Heart right ventricle (tissue), 16 donors: ENCODE measurements at regions not wholly inside any gene's neighbourhood (a gene's known extent, or its start where the extent isn't known, plus 50 kb on each side); places are given as distances from the start of the nearest gene placed in this dataset.
"Not testable (repeated sequence)": the region's sequence is repeated elsewhere in the genome, so short reads cannot be mapped to it uniquely, and the experiment has no call there.

ENCODE experiments used
- ATAC-seq, 8 donors: fragments of 200-7000 bp; cut with Tn5 transposase; one replicate each; pipeline ENCODE4 v1.9.1; 2020; ENCODE audit warnings: mild to moderate bottlenecking in 8 of 8, moderate library complexity in 8 of 8, moderate number of reproducible peaks in 1 of 8
- DNase-seq, 2 donors: peaks; one replicate each; pipeline ENCODE4 v3.0.0-alpha.2; 2020
- H3K27ac ChIP-seq, 10 donors: fragments of 200-600 bp; sonication (generic) in 2 of 10; one replicate each; pipeline versions ENCODE4 v1.5.0 to v1.8.0; 2020 to 2022; ENCODE audit warnings: mild to moderate bottlenecking in 3 of 10
- H3K27me3 ChIP-seq, 7 donors: fragments of 200-600 bp; one replicate each; pipeline ENCODE4 v1.8.0; 2021 to 2022; ENCODE audit warnings: mild to moderate bottlenecking in 2 of 7
- H3K36me3 ChIP-seq, 9 donors: fragments of 200-600 bp; sonication (generic) in 1 of 9; one replicate each; pipeline versions ENCODE4 v1.5.0 to v1.8.0; 2020 to 2022; ENCODE audit warnings: mild to moderate bottlenecking in 2 of 9
- H3K4me1 ChIP-seq, 9 donors: fragments of 200-600 bp; sonication (generic) in 1 of 9; one replicate each; pipeline versions ENCODE4 v1.5.0 to v1.8.0; 2020 to 2022; ENCODE audit warnings: mild to moderate bottlenecking in 4 of 9
- H3K4me3 ChIP-seq, 10 donors: fragments of 200-600 bp; sonication (generic) in 2 of 10; one replicate each; pipeline versions ENCODE4 v1.5.0 to v1.8.0; 2020 to 2022; ENCODE audit warnings: mild to moderate bottlenecking in 7 of 10, moderate library complexity in 2 of 10
- H3K9me3 ChIP-seq, 11 donors: fragments of 200-600 bp in 10 of 11; sonication (generic) in 2 of 11; one replicate each; pipeline versions ENCODE4 v1.5.0 to v1.8.0; 2013 to 2022; ENCODE audit warnings: mild to moderate bottlenecking in 2 of 11, control low read depth in 1 of 11, moderate library complexity in 1 of 11
- CTCF ChIP-seq, 9 donors: fragments of 200-600 bp; sonication (generic) in 2 of 9; IDR thresholded peaks; one replicate each; pipeline versions ENCODE4 v1.5.0 to v1.8.0; 2021 to 2022; ENCODE audit warnings: antibody characterized with exemption in 9 of 9, mild to moderate bottlenecking in 5 of 9, moderate library complexity in 1 of 9
- WGBS, 2 donors: extraction: QIAGEN DNeasy Blood & Tissue Kit; methylation state at CpG; one replicate each; pipeline ENCODE4 v1.1.7; 2013; ENCODE audit warnings: inconsistent platforms in 1 of 2; 5-methylcytosine and 5-hydroxymethylcytosine counted together
- intact Hi-C, 10 donors: fragments of 100-400 bp; cut with DNase I; formaldehyde crosslinking; loops; one replicate each; pipeline versions ENCODE4 v1.11.1 to v1.14.2; 2022
- donor health status: Arrhythmogenic right ventricular cardiomyopathy.
- donor health status: ischemic (EF 13 %, LVEDD 7.1; RV severe dilation, severe dysfunction).
- donor health status: healthy with polysubstance abuse.
- donor health status: DM: no; HTN: yes; CAD: no.
- donor health status: DM: no; HTN: no; CAD: no.
- donor health status: ischemic (EF 25% LVEDD 6.9; RV normal size, moderate dysfunction).
- donor health status: ischemic (EF 25% LVEDD 5.7; RV mildly dilated, moderate dysfunction).
- donor health status: healthy.
- donor health status: DM: yes; HTN: yes; CAD: no.
- donor health status: Ischemic cardiomyopathy.
- donor health status: ischemic (EF 35%, LVEDD 5.7; RV mildly dilated, moderate dysfunction).
- donor health status: nonischemic (EF 11% LVEDD 7.7; RV severe dilation, severe dysfunction).
- donor health status: DM: yes; HTN: yes; CAD: no.
- donor health status: PGD.
- donor health status: ischemic (EF 29% LVEDD 5.4; RV normal size, mild dysfunction).
- donor health status: nonischemic (EF 23%, LVEDD 6.1; RV moderate dilation, normal function).

- no peak overlapping the region for H3K4me3 ChIP-seq
- TF ChIP-seq CTCF (IDR thresholded peaks at IDR 0.05) = no peak
- no peak overlapping the region for H3K27ac ChIP-seq
- DNase-seq = no peak
- 79 to 84% methylated on average over 2 of the region's 2 CpGs for WGBS, 2 donors
- no peaks in the 10 kb centered on the region for H3K27me3 ChIP-seq
- no peak for ATAC-seq
- no peaks in the 10 kb centered on the region for H3K9me3 ChIP-seq
- intact Hi-C loops = no loop called here
- H3K4me1 ChIP-seq = peaks cover 0 to 17% (median 0%) of the 10 kb centered on the region in 9 donors
- no peaks in the 10 kb centered on the region for H3K36me3 ChIP-seq
Observed at GRCh38 chr2:150063432-150063889, 424.0 kb downstream of the RND3 start.

- ATAC-seq (peak in 4 of 8 donors; percentile 38 to 64 (median 54)), DNase-seq (peak in 1 of 2 donors; percentile 15)
- H3K4me3 ChIP-seq = no peak overlapping the region
- WGBS, 2 donors = 38 to 49% methylated on average over 3 of the region's 3 CpGs
- H3K36me3 ChIP-seq = no peaks in the 10 kb centered on the region
- H3K9me3 ChIP-seq = no peaks in the 10 kb centered on the region
- TF ChIP-seq CTCF (IDR thresholded peaks at IDR 0.05) = no peak
- H3K27me3 ChIP-seq = no peaks in the 10 kb centered on the region
- H3K4me1 ChIP-seq = peaks cover 0 to 17% (median 0%) of the 10 kb centered on the region in 9 donors
- intact Hi-C loops = no loop called here
- H3K27ac ChIP-seq = peak overlapping the region in 1 of 10 donors; percentile 17
Observed at GRCh38 chr2:150062416-150062815, 425.1 kb downstream of the RND3 start.

- H3K4me1 ChIP-seq = peaks cover 0 to 17% (median 0%) of the 10 kb centered on the region in 9 donors
- H3K27ac ChIP-seq = no peak overlapping the region
- ATAC-seq (no peak), DNase-seq (no peak)
- no peaks in the 10 kb centered on the region for H3K27me3 ChIP-seq
- WGBS, 2 donors = 42 to 49% methylated on average over 1 of the region's 1 CpG
- H3K4me3 ChIP-seq = no peak overlapping the region
- no peaks in the 10 kb centered on the region for H3K9me3 ChIP-seq
- no peaks in the 10 kb centered on the region for H3K36me3 ChIP-seq
- TF ChIP-seq CTCF (IDR thresholded peaks at IDR 0.05) = no peak
- intact Hi-C loops = no loop called here
Observed at GRCh38 chr2:150060341-150060740, 427.1 kb downstream of the RND3 start.

- intact Hi-C loops, ATAC-seq, H3K27ac ChIP-seq, H3K36me3 ChIP-seq, H3K27me3 ChIP-seq, DNase-seq, H3K4me3 ChIP-seq, H3K9me3 ChIP-seq: not testable (repeated sequence)
- H3K4me1 ChIP-seq = peaks cover 0 to 17% (median 0%) of the 10 kb centered on the region in 9 donors
- 96% methylated on average over 2 of the region's 2 CpGs for WGBS, 2 donors
Observed at GRCh38 chr2:150059676-150060075, 427.8 kb downstream of the RND3 start.

- 87 to 89% methylated on average over 3 of the region's 3 CpGs for WGBS, 2 donors
- DNase-seq = no peak
- H3K27ac ChIP-seq = no peak overlapping the region
- peaks cover 0 to 4% (median 0%) of the 10 kb centered on the region in 9 donors for H3K4me1 ChIP-seq
- no peaks in the 10 kb centered on the region for H3K9me3 ChIP-seq
- no peak for ATAC-seq
- no peaks in the 10 kb centered on the region for H3K27me3 ChIP-seq
- no peaks in the 10 kb centered on the region for H3K36me3 ChIP-seq
- no peak for TF ChIP-seq CTCF (IDR thresholded peaks at IDR 0.05)
- no peak overlapping the region for H3K4me3 ChIP-seq
- intact Hi-C loops = no loop called here
Observed at GRCh38 chr2:150052457-150052856, 435.0 kb downstream of the RND3 start.
